NCI-H748 (cell line): ENCODE measurements at regions not wholly inside any gene's neighbourhood (a gene's known extent, or its start where the extent isn't known, plus 50 kb on each side); places are given as distances from the start of the nearest gene placed in this dataset.
A peak's percentile ranks its signal among the peaks of the same experiment; 100 is the strongest.

ENCODE experiments used
- DNase-seq: peaks from one replicate; lab custom pipeline; 2025; ENCODE audit not compliant: unreplicated experiment; lab: John Stamatoyannopoulos, UW

DNA sequence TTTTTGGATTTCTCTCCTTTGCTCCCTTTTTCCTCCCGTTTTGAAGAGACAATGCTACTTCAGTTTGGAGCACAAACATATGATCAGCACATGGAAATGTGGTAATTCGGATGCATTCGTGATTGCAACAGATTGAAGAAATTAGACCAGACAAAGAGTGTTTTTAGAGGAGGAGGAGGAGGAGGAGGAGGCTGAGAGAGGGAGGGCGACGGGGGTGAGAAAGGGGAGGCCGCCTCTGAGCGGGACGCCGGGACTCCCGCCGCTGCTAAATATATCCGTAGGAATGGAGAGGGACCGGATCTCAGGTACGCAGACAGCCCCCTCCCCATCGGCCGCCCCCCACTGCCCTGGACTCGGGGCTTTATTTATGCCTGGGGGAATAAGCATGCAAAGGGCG lies 179.3 kb downstream of the SEC14L1 start:
- DNase-seq: no peak

- DNase-seq: no peak
These were observed 179.9 kb downstream of the SEC14L1 start for GRCh38 chr17:77320485-77321256.

DNA sequence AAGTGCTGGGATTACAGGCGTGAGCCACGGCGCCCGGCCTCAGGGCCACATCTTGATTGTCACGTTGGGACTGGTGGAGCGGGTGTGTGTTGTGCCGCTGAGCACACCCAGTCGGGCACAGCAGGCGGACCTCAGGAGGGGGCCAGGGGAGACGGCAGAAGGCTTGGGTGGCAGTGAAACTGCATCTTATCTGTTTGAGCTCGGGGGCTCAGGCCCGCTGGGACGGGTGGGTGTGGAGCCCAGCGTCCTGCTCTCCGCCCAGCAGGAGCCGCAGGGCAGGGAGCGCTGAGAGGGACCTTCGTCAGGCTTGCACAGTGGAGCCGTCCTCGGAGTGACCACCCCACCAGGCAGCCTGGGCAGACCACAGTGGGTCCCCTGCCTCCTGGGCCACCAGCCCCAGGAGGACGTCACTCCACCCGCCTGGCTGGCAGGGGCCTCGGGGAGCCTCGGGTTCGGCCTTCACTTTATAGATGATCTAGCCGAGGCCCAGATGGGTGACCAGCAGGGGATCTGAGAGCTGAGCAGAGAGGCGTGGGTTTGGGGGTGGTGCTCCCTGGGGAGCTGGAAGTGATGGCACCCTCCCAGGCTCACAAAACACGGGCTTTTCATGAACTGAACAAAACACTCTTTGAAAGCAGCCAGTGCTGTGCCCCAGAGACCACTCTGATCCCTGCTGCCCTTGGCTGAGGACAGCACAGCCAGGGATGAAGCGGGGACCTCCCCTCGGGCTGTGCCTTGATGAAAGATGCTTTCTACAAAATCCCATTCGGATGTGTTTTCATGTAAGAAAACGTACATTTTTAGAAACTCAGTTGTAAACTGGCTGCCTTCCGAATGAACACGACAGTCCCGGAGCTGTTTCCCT lies 181.1 kb downstream of the SEC14L1 start:
- DNase-seq: no peak

- no peak for DNase-seq
These were observed 182.0 kb downstream of the SEC14L1 start for GRCh38 chr17:77322514-77323412.

GRCh38 chr17:77323413-77324171 lies 182.8 kb downstream of the SEC14L1 start:
- DNase-seq: no peak

DNA sequence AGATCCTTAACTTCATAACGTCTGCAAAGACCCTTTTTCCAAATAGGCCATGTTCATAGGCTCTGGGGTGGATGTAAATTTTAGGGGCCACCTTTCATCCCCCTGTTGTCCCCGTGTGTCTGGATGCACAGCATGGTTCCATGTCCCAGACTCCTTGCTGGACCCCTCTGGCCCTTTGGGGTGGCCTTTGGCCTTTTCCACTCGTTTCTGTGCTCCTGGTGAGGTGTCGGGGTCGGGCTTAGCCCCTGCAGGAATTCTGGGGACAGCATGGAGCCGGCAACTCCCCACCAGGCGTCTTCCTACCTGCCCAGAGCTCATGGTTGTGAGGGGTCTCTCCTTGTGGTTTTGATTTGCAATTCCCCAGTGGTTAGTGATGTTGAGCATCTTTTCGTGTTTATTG lies 183.5 kb downstream of the SEC14L1 start:
- DNase-seq: no peak

DNA sequence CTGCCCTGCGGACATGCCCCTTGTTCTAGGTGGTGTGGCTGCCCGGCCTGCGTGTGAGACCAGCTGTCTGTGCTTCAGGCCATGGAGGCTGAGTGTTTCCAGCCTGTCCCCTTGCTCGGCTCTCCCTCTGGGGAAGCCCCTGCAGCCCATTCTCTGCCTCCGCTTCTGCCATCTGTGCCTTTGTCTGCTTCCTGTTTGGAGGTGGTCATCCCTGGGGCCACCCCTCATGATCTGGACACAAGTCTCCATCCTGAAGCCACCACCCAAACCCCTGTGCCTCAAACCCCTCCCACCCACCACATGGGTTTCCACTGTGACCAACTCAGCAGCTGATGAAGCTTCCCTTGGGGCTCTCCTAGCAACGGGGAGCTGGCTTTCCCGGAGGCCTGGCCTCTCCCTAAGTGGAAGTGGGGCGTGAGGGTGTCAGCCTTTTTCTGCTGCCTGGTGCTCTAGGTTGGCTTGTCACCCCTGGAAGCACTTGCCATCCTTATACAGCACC lies 184.9 kb downstream of the SEC14L1 start:
- DNase-seq: no peak

DNA sequence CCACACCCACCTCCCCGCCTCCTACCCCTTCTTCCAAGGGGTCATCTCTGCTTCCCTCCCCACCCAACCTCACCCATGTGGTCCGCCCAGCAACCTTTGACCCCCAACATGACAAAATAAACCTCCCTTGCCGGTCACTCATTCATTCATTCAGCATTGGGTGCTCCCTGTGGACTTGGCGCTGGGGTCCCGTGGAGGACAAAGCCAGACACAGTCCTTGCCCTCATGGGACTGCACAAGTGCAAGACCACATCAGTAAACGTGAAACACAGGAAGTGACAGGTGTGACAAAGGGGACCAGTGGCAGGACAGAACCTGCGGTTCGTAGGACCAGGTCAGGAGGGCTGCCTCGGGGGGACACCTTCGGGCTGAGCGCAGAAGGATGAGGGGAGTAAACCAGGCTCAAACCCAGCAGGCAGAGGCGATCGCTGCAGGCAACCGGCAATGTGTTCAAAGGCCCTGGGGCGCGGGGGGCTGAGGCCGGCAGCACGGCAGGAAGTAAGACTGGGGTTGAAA lies 185.4 kb downstream of the SEC14L1 start:
- DNase-seq: no peak

- no peak for DNase-seq
These were observed 185.9 kb downstream of the SEC14L1 start for GRCh38 chr17:77326636-77327035.

DNA sequence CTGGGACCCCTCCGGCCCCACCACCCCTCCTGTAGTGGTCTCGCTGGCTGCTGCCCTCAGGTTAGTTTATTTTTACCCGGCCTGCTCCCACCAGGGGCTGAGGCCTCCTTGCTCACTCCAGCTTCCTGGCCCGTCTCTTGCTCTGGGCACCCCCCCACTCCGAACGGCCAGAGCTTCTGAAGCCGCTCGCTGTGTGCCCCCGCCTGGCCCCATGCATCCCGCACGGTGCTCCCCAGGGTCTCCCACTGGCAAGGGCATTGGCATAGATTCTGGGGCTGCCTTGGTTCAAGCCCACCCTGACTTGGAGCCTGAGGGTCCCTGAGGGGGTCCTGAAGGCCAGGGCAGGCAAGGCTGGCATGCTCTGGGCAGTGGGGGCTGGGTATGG lies 186.4 kb downstream of the SEC14L1 start:
- no peak for DNase-seq

- DNase-seq: no peak
These were observed 187.0 kb downstream of the SEC14L1 start for GRCh38 chr17:77327566-77328464.

GRCh38 chr17:77328823-77329740 lies 188.3 kb downstream of the SEC14L1 start:
- no peak for DNase-seq

- DNase-seq: no peak
These were observed 189.2 kb downstream of the SEC14L1 start for GRCh38 chr17:77329741-77330531.

DNA sequence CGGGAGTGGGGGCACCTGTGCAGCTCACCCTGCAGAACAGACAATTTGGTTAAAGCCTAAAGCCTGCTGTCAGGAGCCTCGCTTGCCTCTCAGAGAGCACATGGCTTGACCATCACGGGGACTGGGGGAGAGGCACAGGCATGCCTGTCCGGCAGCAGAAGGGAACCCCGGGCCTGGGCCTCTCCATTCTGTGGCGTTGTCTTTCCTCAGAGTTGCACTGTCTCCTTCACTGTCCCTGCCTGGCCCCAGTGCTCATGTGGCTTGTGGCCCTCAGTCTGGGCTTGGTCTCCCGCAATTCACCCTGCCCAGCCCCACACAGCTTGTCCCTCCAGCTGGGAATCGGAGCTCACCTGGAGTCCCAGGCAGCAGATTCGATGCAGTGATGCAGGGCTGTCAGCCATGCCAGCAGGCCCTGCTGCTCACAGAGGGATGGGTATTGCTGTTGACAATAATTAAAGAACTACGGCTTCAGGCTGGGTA lies 189.9 kb downstream of the SEC14L1 start:
- no peak for DNase-seq

- peak; percentile 78 for DNase-seq
These were observed 190.6 kb downstream of the SEC14L1 start for GRCh38 chr17:77331301-77331864.

GRCh38 chr17:77332034-77332971 lies 191.5 kb downstream of the SEC14L1 start:
- peak; percentile 63 for DNase-seq
